Pancreas (tissue), 10 donors: ENCODE measurements at regions not wholly inside any gene's neighbourhood (a gene's known extent, or its start where the extent isn't known, plus 50 kb on each side); places are given as distances from the start of the nearest gene placed in this dataset.

Experiments
- ATAC-seq, 4 donors: fragments of 200-7000 bp; cut with Tn5 transposase; one replicate each; pipeline versions ENCODE4 v1.8.0 to v1.9.1; 2020; ENCODE audit warnings: mild to moderate bottlenecking in 4 of 4, moderate library complexity in 4 of 4
- DNase-seq, 6 donors: peaks; one replicate each; pipeline ENCODE4 v3.0.0-alpha.2; 2020
- FAIRE-seq: peaks from 2 replicates; lab custom pipeline; 2012; peaks lifted over from hg19 to GRCh38; lab: Jason Lieb, UNC
- H3K27ac ChIP-seq, 4 donors: fragments of 200-600 bp; sonication (generic); 1 replicate in 3 of 4; 2 replicates in 1 of 4; pipeline versions ENCODE4 v1.5.0 to v1.8.0; 2020
- H3K27me3 ChIP-seq, 4 donors: fragments of 200-600 bp; one replicate each; pipeline ENCODE4 v1.8.0; 2021
- H3K36me3 ChIP-seq, 3 donors: fragments of 200-600 bp; sonication (generic) in 1 of 3; one replicate each; pipeline versions ENCODE4 v1.5.0 to v1.8.0; 2020 to 2021
- H3K4me1 ChIP-seq, 3 donors: fragments of 200-600 bp; one replicate each; pipeline ENCODE4 v1.8.0; 2021
- H3K4me3 ChIP-seq, 4 donors: fragments of 200-600 bp; sonication (generic) in 2 of 4; one replicate each; pipeline versions ENCODE4 v1.5.0 to v1.8.0; 2020 to 2021
- H3K9me3 ChIP-seq, 4 donors: fragments of 200-600 bp; one replicate each; pipeline ENCODE4 v1.8.0; 2021
- WGBS, 2 donors: extraction: QIAGEN DNeasy Blood & Tissue Kit; methylation state at CpG; one replicate each; pipeline ENCODE4 v1.1.7; 2013; 5-methylcytosine and 5-hydroxymethylcytosine counted together
- intact Hi-C, 3 donors: fragments of 100-400 bp; cut with DNase I; formaldehyde crosslinking; loops; one replicate each; pipeline versions ENCODE4 v1.11.1 to v1.14.2; 2022
- TF ChIP-seq, protein P1 (sequence below), 4 donors: fragments of 200-600 bp; sonication (generic) in 3 of 4; IDR thresholded peaks; one replicate each; pipeline versions ENCODE4 v1.5.0 to v1.8.0; 2021; ENCODE audit warnings: antibody characterized with exemption in 4 of 4
- donor health status: healthy with polysubstance abuse.
- donor health status: DM: no; HTN: no; CAD: no; lungs with moderate emphysema.
- donor health status: DM: no; HTN: no; CAD: no.
- donor health status: control.
- donor health status: control.
- donor health status: Bipolar disorder and iron deficiency.
- donor health status: DM: yes; HTN: yes; CAD: no.
- donor health status: DM: no; HTN: no; CAD: no.
- donor health status: DM: no; HTN: no; CAD: no.
- donor health status: DM: yes; HTN: yes; CAD: no.

DNA sequence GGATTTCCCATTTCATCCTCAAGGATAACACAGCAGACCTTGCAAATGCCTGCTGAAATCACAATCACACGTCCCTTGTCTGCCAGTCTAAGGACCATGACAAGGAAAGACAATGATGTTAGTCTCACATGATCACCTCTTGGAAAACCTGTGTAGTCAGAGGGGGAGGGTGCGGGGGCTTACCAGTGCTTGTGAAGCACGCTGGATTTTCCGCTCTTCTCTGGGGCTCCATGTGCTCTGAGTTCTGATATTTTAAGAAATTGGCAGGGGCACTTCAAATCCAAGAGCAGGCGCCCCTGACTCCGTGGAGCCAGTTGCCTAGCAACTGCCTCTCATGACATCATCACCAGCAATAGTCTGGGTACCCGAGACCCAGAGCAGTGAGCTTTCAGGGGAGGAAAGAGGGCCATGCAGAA lies 200.9 kb upstream of the C14orf180 start:
- WGBS, 2 donors = 46 to 55% methylated on average over 7 of the region's 7 CpGs
- Histone ChIP-seq H3K4me3 (no peak overlapping the region), H3K36me3 (no peaks in the 10 kb centered on the region), H3K4me1 (no peaks in the 10 kb centered on the region), H3K27ac (no peak overlapping the region), H3K27me3 (no peaks in the 10 kb centered on the region), H3K9me3 (no peaks in the 10 kb centered on the region)
- FAIRE-seq = no peak
- TF ChIP-seq, protein P1, sequence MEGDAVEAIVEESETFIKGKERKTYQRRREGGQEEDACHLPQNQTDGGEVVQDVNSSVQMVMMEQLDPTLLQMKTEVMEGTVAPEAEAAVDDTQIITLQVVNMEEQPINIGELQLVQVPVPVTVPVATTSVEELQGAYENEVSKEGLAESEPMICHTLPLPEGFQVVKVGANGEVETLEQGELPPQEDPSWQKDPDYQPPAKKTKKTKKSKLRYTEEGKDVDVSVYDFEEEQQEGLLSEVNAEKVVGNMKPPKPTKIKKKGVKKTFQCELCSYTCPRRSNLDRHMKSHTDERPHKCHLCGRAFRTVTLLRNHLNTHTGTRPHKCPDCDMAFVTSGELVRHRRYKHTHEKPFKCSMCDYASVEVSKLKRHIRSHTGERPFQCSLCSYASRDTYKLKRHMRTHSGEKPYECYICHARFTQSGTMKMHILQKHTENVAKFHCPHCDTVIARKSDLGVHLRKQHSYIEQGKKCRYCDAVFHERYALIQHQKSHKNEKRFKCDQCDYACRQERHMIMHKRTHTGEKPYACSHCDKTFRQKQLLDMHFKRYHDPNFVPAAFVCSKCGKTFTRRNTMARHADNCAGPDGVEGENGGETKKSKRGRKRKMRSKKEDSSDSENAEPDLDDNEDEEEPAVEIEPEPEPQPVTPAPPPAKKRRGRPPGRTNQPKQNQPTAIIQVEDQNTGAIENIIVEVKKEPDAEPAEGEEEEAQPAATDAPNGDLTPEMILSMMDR (IDR thresholded peaks at IDR 0.05) = no peak
- peak in 1 of 6 donors; percentile 15 for DNase-seq
- ATAC-seq = no peak
- intact Hi-C loops = no loop called here

DNA sequence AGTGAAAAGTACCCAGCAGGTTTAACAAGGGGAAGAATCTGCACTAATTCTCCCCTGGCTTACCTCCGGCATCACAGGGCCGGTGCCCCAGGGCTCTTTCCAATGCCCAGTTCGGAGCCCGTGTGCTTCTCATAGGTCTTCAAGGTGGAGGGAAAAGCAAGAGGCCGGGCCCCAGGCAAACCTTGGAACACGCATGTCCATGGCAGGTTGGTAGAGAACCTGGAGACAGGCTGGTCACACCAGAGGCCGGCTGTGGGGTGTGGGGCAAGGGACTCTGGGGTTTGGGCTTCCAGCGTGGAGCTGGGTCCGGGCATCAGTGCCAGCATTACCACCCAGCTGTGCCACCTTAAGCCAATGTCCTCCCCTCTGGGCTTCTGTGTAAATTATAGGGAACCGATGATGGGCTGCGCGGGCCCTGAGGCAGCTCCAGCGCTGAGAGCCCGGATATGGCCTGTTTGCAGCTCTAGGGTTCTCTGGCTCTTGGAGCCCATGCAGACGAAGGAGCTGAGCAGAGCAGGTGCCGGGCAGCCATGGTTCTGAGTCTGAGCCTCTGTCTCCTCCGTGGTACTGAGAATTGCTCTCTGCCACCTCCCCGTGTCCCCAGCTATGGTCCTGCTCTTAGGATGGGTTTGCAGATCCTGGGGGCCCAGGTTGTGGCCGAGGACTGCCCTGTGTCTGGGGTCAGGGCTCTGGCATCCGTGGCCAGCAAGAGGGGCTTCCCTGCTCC lies 197.0 kb upstream of the C14orf180 start:
- Histone ChIP-seq H3K36me3 (no peaks in the 10 kb centered on the region), H3K27ac (no peak overlapping the region), H3K4me1 (no peaks in the 10 kb centered on the region), H3K9me3 (no peaks in the 10 kb centered on the region), H3K27me3 (no peaks in the 10 kb centered on the region), H3K4me3 (no peak overlapping the region)
- intact Hi-C loops = no loop called here
- peak in 3 of 6 donors; percentile 6 to 41 (median 28) for DNase-seq
- WGBS, 2 donors = 76 to 87% methylated on average over 20 of the region's 20 CpGs
- no peak for ATAC-seq
- TF ChIP-seq, protein P1 (IDR thresholded peaks at IDR 0.05) = no peak
- no peak for FAIRE-seq

DNA sequence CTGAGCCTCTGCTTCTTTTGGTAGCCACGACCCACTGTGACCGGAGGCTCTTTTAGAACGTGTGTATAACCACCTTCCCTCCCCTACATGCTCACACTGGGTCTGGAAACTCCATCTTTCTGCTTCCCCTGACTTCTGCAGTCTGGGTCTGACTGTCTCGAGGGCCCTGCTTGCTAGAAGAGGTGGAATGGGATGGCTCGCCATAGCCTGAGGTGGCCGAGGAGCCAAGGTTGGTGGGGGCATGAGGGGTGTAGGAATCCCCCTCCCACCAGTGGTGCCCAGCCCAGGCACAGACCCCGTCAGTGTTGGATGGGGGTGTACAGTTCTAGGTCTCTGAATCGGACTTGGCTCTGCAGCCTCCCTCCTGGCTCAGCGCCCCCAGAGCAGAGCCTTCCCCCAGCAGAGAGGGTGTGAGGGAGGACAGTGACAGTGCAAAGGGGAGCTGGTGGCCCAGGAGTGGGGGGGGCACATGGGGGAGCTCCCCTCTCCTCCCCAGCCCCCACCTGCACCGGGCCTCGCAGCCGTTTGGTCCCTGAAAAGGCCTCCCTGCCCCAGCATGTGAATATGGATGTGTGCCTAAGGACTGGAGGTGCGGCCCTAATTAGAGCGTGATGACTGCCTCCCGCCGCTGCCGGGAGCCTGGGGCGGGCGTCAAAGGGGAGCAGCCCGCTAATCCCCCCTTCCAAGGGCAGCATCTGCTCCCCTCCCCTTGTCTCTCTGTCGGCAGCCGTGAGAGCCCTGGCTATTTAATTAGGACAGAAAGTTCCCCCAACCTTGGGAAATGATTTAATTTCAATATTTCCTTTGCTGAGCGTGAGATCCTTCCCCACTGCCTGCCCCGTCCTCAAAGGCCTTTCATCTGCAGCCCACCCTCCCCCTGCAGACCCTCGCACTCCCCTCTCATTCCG lies 196.2 kb upstream of the C14orf180 start:
- no peak for FAIRE-seq
- ATAC-seq = no peak

DNA sequence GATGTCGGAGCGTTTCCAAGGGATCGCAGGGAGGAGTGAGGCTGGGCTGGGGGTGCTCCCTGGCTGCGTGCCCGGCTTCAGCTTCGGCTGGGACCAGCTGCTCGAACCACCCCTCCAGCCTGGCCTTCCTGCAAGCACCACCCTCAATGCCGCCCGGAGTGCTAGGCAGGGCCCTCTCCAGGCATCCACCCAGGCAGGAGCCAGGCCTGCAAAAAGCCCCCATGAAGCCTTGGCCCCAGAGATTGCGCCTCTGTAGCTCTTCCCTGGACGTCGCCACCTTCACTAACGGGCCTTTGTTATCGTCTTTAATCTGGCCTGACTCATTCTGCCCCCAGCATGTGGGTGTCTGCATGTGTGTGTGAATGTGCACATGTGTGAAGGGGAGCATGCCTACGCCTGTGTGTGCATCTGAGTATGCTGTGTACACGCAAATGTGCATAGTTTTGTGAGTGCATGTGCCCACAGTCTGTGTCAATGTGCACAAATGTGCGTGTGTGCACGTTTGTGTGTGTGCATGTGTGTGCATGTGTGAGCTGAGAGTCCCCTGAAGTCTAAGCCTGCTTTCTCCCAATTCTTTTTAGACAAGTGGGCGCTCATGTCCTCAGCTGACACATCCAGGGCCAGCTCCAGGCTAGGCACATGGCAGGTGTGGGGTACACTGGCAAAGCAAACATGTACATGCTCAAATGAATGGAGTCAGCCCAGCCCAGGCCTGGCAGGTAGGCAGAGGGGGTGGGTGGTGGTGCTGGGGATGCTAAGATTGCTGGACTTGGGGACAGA lies 195.4 kb upstream of the C14orf180 start:
- TF ChIP-seq, protein P1 (IDR thresholded peaks at IDR 0.05) = no peak
- ATAC-seq (no peak), FAIRE-seq (no peak), DNase-seq (peak in 2 of 6 donors; percentile 48 to 49)
- no peaks in the 10 kb centered on the region for H3K36me3 ChIP-seq
- intact Hi-C loops = no loop called here
- no peak overlapping the region for H3K27ac ChIP-seq
- H3K4me1 ChIP-seq = no peaks in the 10 kb centered on the region
- no peaks in the 10 kb centered on the region for H3K27me3 ChIP-seq
- no peak overlapping the region for H3K4me3 ChIP-seq
- 35 to 39% methylated on average over 19 of the region's 19 CpGs for WGBS, 2 donors
- H3K9me3 ChIP-seq = no peaks in the 10 kb centered on the region

More for the DNA sequence above, 196.2 kb upstream of the C14orf180 start:
- Histone ChIP-seq H3K36me3 (no peaks in the 10 kb centered on the region), H3K27ac (no peak overlapping the region), H3K4me1 (no peaks in the 10 kb centered on the region), H3K27me3 (no peaks in the 10 kb centered on the region), H3K9me3 (no peaks in the 10 kb centered on the region), H3K4me3 (no peak overlapping the region)
- intact Hi-C loops = no loop called here
- WGBS, 2 donors = 26 to 38% methylated on average over 26 of the region's 26 CpGs
- peak in 2 of 6 donors; percentile 38 to 41 for DNase-seq
- TF ChIP-seq, protein P1 (IDR thresholded peaks at IDR 0.05) = no peak
